ENCODE measurements at regions not wholly inside any gene's neighbourhood (a gene's known extent, or its start where the extent isn't known, plus 50 kb on each side); places are given as distances from the start of the nearest gene placed in this dataset.
A peak's percentile ranks its signal among the peaks of the same experiment; 100 is the strongest.
"Not testable (repeated sequence)": the region's sequence is repeated elsewhere in the genome, so short reads cannot be mapped to it uniquely, and the experiment has no call there.

DNA sequence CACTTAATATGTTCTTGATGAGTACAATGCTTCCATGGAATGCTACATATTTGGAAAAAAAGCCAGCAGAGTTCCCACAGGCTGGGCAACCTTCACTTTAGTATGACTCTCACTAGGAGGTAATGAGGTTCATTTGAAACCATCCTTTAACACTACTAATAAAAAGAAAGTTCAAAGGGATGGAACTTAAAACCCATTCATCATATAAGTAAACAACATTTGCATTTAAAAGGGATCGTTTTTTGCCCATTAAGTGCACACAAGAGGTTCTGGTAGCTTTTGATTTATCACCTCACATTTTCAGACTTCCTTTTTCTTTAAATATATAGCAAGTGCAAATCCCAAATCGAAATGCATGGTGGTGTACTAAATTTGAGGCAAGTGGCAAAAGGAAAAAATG lies 270.8 kb upstream of the DCC start:
- DNase-seq = no peak

DNA sequence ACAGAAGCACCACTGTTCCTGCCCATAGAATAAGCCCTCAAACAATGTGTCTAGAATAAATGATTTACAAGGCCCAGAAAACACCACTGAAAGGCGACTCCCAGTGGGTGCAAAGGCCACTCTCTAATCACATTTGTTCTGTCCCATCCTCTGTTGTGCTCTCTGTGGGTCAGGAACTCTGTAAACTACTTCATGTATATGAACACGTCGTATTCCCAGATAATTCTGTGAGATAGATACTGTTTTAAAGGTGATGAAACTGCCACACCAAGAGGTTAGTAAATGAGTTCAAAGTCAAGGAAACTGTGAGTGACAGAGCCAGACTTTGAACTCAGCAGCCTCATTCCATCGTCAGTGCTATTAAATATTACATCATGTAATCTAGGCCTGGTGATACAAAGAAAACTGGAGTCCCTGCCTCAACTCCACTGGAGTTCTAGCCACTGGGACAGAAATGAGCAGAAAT lies 269.7 kb upstream of the DCC start:
- peak; percentile 21 for DNase-seq

GRCh38 chr18:52077251-52077983 lies 262.6 kb upstream of the DCC start:
- no peak for DNase-seq

GRCh38 chr18:52082246-52082645 lies 257.8 kb upstream of the DCC start:
- DNase-seq = no peak

- DNase-seq = no peak
Observed at GRCh38 chr18:52087140-52087539, 252.9 kb upstream of the DCC start.

- DNase-seq = no peak
Observed at GRCh38 chr18:52090005-52090404, 250.0 kb upstream of the DCC start.

GRCh38 chr18:52093171-52093570 lies 246.8 kb upstream of the DCC start:
- no peak for DNase-seq

GRCh38 chr18:52118684-52119083 lies 221.3 kb upstream of the DCC start:
- DNase-seq = no peak

GRCh38 chr18:52130624-52131301 lies 209.2 kb upstream of the DCC start:
- DNase-seq = no peak

GRCh38 chr18:52131845-52132244 lies 208.2 kb upstream of the DCC start:
- DNase-seq = no peak

DNA sequence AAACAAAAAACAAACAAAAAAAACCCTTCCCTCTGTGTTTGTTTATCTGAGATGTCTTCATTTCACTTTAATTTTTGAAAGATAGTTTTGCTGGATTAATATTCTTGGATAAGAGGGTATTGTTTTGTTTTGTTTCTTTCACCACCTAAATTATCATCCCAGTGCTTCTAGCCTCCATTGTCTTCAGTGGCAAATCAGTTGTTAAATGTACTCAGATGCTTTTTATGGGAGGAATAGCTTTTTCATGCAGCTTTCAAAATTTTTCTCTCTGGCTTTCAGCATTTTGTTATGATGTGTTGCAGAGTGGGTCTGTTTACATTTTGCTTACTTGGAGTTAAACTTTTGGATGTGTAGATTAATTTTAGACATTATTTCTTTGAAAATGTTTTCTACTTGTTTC lies 203.5 kb upstream of the DCC start:
- DNase-seq = no peak

GRCh38 chr18:52140986-52141385 lies 199.0 kb upstream of the DCC start:
- no peak for DNase-seq

DNA sequence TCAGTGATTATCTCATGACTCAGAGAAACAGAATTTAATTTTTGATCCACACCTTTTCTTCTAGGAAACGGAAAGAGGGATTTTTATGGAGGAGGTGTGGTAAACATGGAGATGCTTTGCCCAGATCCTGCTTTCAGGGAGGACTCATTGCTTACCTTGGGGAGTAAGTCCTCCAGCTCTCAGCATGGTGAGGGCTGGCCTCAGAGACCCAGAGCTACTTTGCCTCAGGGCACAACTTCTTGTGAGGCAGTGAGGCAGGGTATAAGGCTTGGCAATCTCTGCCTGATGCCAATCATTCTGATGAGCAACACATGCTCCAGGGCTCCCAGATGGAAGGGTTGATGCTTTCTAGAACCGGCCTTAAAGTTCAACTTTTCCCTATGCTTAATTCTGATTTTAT lies 189.9 kb upstream of the DCC start:
- DNase-seq = no peak

- DNase-seq = no peak
Observed at GRCh38 chr18:52152036-52152435, 188.0 kb upstream of the DCC start.

- no peak for DNase-seq
Observed at GRCh38 chr18:52156166-52156565, 183.8 kb upstream of the DCC start.

GRCh38 chr18:52160636-52161035 lies 179.4 kb upstream of the DCC start:
- no peak for DNase-seq

DNA sequence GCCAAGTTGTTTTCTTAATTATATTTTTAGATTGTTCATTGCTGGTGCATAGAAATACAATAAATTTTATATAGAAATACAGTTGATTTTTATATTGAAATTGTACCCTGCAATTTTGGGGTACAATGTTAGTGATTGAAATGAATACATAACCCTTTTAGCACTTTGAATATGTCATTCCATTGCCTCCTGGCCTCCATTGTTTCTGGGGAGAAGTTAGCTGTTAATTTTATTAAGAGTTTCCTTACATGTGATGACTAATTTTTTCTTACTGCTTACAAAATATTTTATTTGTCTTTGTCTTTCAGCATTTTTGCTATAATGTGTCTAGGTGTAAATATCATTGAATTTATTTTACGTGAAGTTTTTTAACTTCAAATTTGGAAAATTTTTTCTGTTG lies 176.5 kb upstream of the DCC start:
- DNase-seq = no peak

GRCh38 chr18:52168131-52168530 lies 171.9 kb upstream of the DCC start:
- not testable (repeated sequence) for DNase-seq

GRCh38 chr18:52174220-52174619 lies 165.8 kb upstream of the DCC start:
- no peak for DNase-seq

DNA sequence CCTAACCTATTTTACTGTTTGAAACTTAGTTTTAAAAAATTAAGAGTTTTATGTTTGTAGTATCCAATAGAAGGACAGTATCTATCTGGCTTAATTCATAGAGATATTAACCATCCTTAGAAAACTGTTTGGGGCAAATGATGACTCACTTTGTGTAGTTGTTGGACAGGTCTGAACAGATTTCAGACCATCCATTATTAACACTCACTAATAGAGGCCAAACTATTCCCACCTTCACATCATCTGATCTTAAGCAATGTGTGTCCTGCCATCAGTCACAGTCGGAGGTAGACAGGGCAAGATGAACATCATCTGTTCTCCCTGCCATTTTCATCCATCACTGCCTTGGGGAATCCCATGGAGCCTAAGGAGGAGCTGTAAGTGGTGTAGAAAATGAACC lies 164.6 kb upstream of the DCC start:
- DNase-seq = no peak

DNA sequence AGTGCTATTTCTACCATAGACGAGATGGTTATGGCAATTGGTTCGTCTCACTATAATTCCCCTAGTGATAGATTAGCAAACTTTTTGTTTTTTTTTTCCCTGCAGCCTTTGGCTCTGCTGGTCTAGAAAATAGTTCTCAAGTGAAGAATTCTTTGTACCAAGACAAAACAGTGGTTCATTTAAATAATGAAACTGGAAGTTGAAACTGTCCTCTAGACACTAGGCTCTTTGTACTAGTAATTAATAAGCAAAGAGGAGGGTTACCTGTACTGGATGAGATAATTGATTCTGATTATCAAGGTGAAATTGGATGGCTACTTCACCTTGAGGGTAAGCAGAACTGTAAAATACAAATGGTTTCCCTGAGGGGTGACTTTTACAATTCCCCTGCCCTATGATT lies 156.9 kb upstream of the DCC start:
- no peak for DNase-seq

DNA sequence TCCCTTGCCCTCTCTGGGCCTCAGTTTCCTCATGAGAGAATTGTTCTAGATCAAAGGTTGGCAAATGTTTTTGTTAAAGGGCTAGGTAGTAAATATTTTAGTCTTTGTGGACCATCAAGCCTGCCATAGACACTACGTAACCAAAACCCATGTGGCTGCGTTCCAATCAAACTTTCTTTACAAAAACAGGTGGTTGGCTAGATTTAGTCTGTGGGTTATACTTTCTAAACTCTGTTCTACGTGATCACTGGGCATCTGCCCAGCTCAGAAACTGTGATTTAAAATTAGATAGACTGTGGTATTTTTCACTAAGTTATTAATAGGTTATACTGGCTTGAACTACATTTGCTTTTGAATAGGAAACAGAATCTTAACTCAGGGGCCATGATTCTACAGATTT lies 149.8 kb upstream of the DCC start:
- DNase-seq = no peak

DNA sequence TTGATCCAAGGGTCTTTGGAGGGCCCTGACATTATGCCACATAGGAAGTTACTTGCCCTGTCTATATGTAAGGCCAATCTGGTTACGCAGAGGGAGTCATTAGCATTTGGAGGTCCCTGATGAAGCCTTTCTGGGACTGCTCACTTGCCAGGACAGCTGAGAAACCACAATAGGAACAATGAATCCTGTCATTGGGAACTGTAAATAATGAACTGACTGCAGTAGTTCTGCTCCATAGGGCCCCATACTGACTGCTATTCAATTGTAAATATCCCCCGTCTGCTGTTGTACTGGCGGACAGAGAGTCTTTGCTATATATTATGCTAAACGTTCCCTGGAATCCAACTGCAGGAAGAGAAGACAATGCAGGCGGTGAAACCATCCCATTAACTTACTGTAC lies 149.4 kb upstream of the DCC start:
- no peak for DNase-seq

- no peak for DNase-seq
Observed at GRCh38 chr18:52200406-52200805, 139.6 kb upstream of the DCC start.
